Osteocyte (in vitro differentiated cells): ENCODE measurements at regions not wholly inside any gene's neighbourhood (a gene's known extent, or its start where the extent isn't known, plus 50 kb on each side); places are given as distances from the start of the nearest gene placed in this dataset.

Source experiments
- DNase-seq: peaks from one replicate; pipeline ENCODE4 v3.0.0; 2021; ENCODE audit warnings: mixed read lengths; ENCODE audit not compliant: unreplicated experiment; ENCODE audit errors: extremely low spot score
- H3K27ac Mint-ChIP-seq: one replicate; pipeline ENCODE4 v1.8.0; 2021; ENCODE audit warnings: mild to moderate bottlenecking, mixed read lengths; ENCODE audit not compliant: unreplicated experiment
- H3K27me3 Mint-ChIP-seq: one replicate; pipeline ENCODE4 v1.8.0; 2021; ENCODE audit warnings: mixed read lengths; ENCODE audit not compliant: unreplicated experiment
- H3K36me3 Mint-ChIP-seq: one replicate; pipeline ENCODE4 v1.8.0; 2021; ENCODE audit warnings: mixed read lengths; ENCODE audit not compliant: unreplicated experiment
- H3K4me1 Mint-ChIP-seq: one replicate; pipeline ENCODE4 v1.8.0; 2021; ENCODE audit warnings: mixed read lengths; ENCODE audit not compliant: unreplicated experiment
- H3K4me3 Mint-ChIP-seq: one replicate; pipeline ENCODE4 v1.8.0; 2021; ENCODE audit warnings: mild to moderate bottlenecking, moderate library complexity, mixed read lengths; ENCODE audit not compliant: unreplicated experiment
- H3K9me3 Mint-ChIP-seq: one replicate; pipeline ENCODE4 v1.8.0; 2021; ENCODE audit warnings: mixed read lengths; ENCODE audit not compliant: unreplicated experiment
- CTCF ChIP-seq: fragments of 200-600 bp; sonication (generic); IDR thresholded peaks from 2 replicates; pipeline ENCODE4 v1.5.0; 2021; ENCODE audit warnings: antibody characterized with exemption, mild to moderate bottlenecking, moderate library complexity

- no peaks in the 10 kb centered on the region for H3K36me3 Mint-ChIP-seq
- DNase-seq: no peak
- peaks cover 3% of the 10 kb centered on the region for H3K27me3 Mint-ChIP-seq
- H3K4me1 Mint-ChIP-seq: peaks cover 42% of the 10 kb centered on the region
- no peaks in the 10 kb centered on the region for H3K9me3 Mint-ChIP-seq
- TF ChIP-seq CTCF: no peak
- no peak overlapping the region for H3K27ac Mint-ChIP-seq
- no peak overlapping the region for H3K4me3 Mint-ChIP-seq
Measured at GRCh38 chr3:44061268-44061667, 180.4 kb upstream of the TOPAZ1 start.

DNA sequence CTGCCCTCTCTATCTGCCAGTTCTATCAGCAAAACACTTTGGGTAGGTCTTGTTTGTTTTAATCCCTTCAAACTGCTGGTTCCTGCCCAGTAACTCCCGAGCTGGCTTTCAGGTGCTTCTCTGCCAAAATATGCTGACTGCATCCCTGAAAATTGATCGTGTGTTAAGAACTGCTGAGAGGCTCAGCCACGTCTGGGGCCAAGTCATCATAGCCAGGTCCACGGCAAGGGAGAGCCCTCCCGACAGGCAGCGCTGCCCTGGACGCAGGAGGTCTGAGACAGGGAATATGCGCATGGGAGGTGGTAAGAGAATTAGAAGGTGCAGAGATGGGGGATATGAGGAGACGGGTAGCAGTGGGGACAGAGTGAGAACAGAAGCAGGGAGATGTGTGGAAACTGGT, 179.7 kb upstream of the TOPAZ1 start:
- Mint-ChIP-seq H3K4me1 (peaks cover 47% of the 10 kb centered on the region), H3K4me3 (no peak overlapping the region), H3K27ac (no peak overlapping the region), H3K27me3 (peaks cover 3% of the 10 kb centered on the region), H3K9me3 (no peaks in the 10 kb centered on the region), H3K36me3 (no peaks in the 10 kb centered on the region)
- no peak for DNase-seq
- TF ChIP-seq CTCF: no peak

DNA sequence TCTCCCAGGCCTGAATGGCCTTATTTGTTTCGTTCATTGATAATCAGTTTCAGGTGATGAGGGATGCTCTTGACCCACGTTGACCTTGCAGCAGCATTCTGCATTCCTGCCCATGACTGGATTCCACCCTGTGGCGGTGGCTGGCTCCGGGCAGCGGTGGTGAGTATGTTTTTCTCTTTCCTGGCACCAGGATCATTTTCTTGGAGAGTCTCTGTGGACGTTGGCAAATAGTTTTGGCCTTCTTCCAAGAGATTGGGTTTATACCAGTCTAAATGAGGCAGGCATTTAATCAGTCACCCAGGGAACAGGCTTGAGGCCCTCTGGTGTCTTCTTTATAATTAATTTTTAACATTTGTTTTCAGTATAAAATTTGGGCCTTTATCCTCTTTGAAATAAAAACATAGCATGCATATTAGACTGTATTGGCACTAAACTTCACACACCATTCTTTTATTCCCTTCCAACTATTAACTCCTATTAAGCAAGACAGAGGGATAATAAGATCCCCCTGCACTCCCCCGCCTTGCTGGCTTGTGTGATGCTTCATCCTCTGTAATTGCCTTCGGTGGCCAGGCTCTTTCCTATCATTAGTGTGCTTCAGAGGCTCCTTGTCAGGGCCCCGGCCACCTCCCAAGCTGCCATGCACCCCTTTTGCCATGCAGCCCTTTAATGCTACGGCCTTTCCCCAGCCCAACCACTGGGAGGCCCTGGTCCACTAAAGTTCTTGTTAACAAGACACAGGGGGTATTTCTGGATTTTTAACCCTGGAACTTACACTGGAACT, 176.2 kb upstream of the TOPAZ1 start:
- Mint-ChIP-seq H3K27ac (peak overlapping the region; percentile 70), H3K4me1 (peaks cover 34% of the 10 kb centered on the region), H3K9me3 (no peaks in the 10 kb centered on the region), H3K4me3 (no peak overlapping the region), H3K36me3 (no peaks in the 10 kb centered on the region), H3K27me3 (no peaks in the 10 kb centered on the region)
- no peak for DNase-seq
- TF ChIP-seq CTCF: peak; percentile 35

GRCh38 chr3:44066806-44067205, 174.9 kb upstream of the TOPAZ1 start:
- Mint-ChIP-seq H3K27me3 (no peaks in the 10 kb centered on the region), H3K4me1 (peaks cover 34% of the 10 kb centered on the region), H3K36me3 (no peaks in the 10 kb centered on the region), H3K4me3 (no peak overlapping the region), H3K9me3 (no peaks in the 10 kb centered on the region), H3K27ac (peak overlapping the region; percentile 56)
- peak; percentile 36 for DNase-seq
- TF ChIP-seq CTCF: no peak

GRCh38 chr3:44067431-44067830, 174.3 kb upstream of the TOPAZ1 start:
- Mint-ChIP-seq H3K4me1 (peaks cover 34% of the 10 kb centered on the region), H3K4me3 (no peak overlapping the region), H3K27me3 (no peaks in the 10 kb centered on the region), H3K27ac (peak overlapping the region; percentile 56), H3K9me3 (no peaks in the 10 kb centered on the region), H3K36me3 (no peaks in the 10 kb centered on the region)
- DNase-seq: peak; percentile 63
- no peak for TF ChIP-seq CTCF
